NCI-H1436 treated with DMSO at 0.1 percent for 48 hours (cell line): ENCODE measurements at regions not wholly inside any gene's neighbourhood (a gene's known extent, or its start where the extent isn't known, plus 50 kb on each side); places are given as distances from the start of the nearest gene placed in this dataset.
"Not testable (repeated sequence)": the region's sequence is repeated elsewhere in the genome, so short reads cannot be mapped to it uniquely, and the experiment has no call there.

Source experiments
- DNase-seq: peaks from one replicate; lab custom pipeline; 2025; lab: John Stamatoyannopoulos, UW

GRCh38 chr4:169934794-169935429 lies 91.3 kb downstream of the MFAP3L start:
- DNase-seq, result no peak

GRCh38 chr4:169933531-169933930 lies 92.7 kb downstream of the MFAP3L start:
- no peak for DNase-seq

GRCh38 chr4:169931964-169932363 lies 94.2 kb downstream of the MFAP3L start:
- DNase-seq, result no peak

GRCh38 chr4:169930755-169931154 lies 95.4 kb downstream of the MFAP3L start:
- DNase-seq, result not testable (repeated sequence)

GRCh38 chr4:169927280-169927679 lies 98.9 kb downstream of the MFAP3L start:
- no peak for DNase-seq

- DNase-seq, result no peak
Measured at GRCh38 chr4:169925678-169926077, 100.5 kb downstream of the MFAP3L start.

GRCh38 chr4:169922632-169923276 lies 103.4 kb downstream of the MFAP3L start:
- no peak for DNase-seq

- no peak for DNase-seq
Measured at GRCh38 chr4:169921732-169922131, 104.5 kb downstream of the MFAP3L start.

- no peak for DNase-seq
Measured at GRCh38 chr4:169921237-169921636, 105.0 kb downstream of the MFAP3L start.

- not testable (repeated sequence) for DNase-seq
Measured at GRCh38 chr4:169919194-169920124, 106.7 kb downstream of the MFAP3L start.

GRCh38 chr4:169915545-169915944 lies 110.7 kb downstream of the MFAP3L start:
- DNase-seq, result no peak

- DNase-seq, result no peak
Measured at GRCh38 chr4:169914866-169915265, 111.3 kb downstream of the MFAP3L start.

GRCh38 chr4:169912996-169913395 lies 113.2 kb downstream of the MFAP3L start:
- no peak for DNase-seq

GRCh38 chr4:169909897-169910296 lies 116.3 kb downstream of the MFAP3L start:
- DNase-seq, result no peak

- DNase-seq, result no peak
Measured at GRCh38 chr4:169909479-169909878, 116.7 kb downstream of the MFAP3L start.

- DNase-seq, result no peak
Measured at GRCh38 chr4:169907705-169908104, 118.5 kb downstream of the MFAP3L start.

GRCh38 chr4:169906821-169907220 lies 119.4 kb downstream of the MFAP3L start:
- no peak for DNase-seq

GRCh38 chr4:169906104-169906503 lies 120.1 kb downstream of the MFAP3L start:
- DNase-seq, result no peak

GRCh38 chr4:169902658-169903345 lies 123.4 kb downstream of the MFAP3L start:
- DNase-seq, result no peak

- DNase-seq, result no peak
Measured at GRCh38 chr4:169900241-169900845, 125.9 kb downstream of the MFAP3L start.

- no peak for DNase-seq
Measured at GRCh38 chr4:169899295-169899694, 126.9 kb downstream of the MFAP3L start.

- DNase-seq, result no peak
Measured at GRCh38 chr4:169898095-169898494, 128.1 kb downstream of the MFAP3L start.
